Activated CD4-positive, alpha-beta T cell treated with anti-CD3 and anti-CD28 coated beads for 4 hours (primary cell): ENCODE measurements at regions not wholly inside any gene's neighbourhood (a gene's known extent, or its start where the extent isn't known, plus 50 kb on each side); places are given as distances from the start of the nearest gene placed in this dataset.

ENCODE experiments used
- DNase-seq, 2 donors: peaks; one replicate each; pipeline ENCODE4 v3.0.0-alpha.2; 2020

DNA sequence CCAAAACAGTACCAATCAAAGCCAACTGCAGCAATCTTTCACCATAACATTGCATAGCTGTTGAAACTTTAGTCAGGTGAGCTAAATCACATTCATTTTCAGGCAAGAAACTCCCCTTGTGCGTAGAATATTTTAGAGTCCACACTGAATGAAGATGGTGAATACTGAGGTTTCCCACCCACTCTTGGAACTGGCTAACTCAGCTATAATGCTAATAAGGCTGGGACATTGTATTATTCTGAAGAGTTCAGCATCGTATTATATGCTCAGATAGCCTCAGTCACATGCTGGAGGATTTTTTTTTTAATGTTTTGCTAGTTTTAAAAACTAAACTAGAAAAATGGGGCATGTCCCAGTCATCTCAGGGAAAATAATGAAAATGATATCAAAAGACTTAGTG lies 352.3 kb upstream of the FMN2 start:
- DNase-seq: no peak

- DNase-seq: no peak
Observed at GRCh38 chr1:239739919-239740318, 351.8 kb upstream of the FMN2 start.

DNA sequence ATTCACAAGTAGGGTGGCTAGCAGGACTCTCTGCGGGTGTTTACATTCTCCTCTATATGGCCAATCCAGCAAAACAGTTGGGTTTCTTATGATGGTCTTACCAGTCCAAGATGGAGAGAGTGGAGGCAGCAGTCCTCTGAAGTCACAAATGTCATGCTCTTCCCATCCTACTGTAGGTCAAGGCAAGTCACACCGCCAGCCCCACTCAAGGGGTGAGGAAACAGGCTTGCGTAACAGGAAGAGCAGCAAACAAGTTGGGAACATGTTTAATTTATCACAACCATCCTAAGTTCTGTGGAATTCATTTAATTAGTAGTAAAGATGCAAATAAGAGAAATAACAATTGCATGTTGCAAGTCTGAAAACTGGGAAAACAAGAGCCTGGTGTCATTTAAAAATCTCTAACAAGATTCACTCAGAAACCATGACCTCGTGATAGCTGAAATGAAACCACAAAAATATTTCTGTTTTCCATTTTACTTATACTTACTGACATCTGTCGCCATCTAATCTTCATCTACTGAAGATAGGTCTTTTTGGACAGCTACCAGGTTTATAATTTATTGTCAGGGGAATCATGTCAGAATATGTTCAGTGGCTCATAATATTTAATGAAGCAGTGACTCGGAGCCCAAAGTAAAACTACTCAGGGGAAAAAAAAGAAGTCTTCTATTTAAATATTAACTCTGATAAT lies 349.1 kb upstream of the FMN2 start:
- DNase-seq: no peak

GRCh38 chr1:239744851-239745250 lies 346.8 kb upstream of the FMN2 start:
- no peak for DNase-seq

DNA sequence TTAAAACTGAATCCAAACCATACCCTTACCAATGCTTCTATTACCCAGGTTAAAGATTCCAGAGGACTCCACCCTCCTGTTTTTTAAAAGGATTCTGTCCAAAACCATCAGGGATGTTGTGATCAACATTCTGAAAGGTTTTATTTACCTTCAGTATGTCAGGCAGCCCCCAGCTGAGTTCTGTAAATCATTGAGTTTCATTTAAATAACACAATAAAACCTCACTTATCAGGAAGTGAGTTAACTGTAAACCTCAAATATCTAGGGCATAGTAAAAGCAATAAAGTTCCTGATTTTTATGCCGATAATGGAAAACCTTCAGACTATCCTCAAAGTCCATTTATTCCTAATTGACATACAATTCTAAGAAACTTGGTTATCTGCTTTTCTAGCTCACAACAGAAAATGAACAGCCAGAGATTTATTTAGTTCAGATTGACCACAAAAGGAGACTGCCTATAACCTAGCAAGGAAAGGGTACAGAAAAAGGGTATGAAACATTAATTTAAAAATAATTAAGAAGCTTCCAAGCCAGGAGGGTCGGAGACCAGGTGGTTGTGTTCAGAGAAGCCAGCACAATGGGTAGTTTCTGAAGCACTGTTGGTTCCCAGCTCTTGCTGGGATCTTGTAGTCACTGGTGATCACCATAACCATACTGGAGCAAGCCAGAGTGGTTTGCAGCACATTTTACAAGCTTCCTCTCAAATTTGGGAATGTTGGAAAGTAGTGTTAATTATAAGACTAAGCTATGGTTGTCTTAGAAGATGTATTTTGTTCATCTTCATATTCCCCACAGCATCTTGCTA lies 336.4 kb upstream of the FMN2 start:
- DNase-seq: no peak

- no peak for DNase-seq
Observed at GRCh38 chr1:239757716-239758115, 334.0 kb upstream of the FMN2 start.

- no peak for DNase-seq
Observed at GRCh38 chr1:239758756-239759155, 332.9 kb upstream of the FMN2 start.

- no peak for DNase-seq
Observed at GRCh38 chr1:239761509-239761908, 330.2 kb upstream of the FMN2 start.

- DNase-seq: no peak
Observed at GRCh38 chr1:239763850-239764249, 327.8 kb upstream of the FMN2 start.

- DNase-seq: no peak
Observed at GRCh38 chr1:239764546-239764945, 327.1 kb upstream of the FMN2 start.

- DNase-seq: no peak
Observed at GRCh38 chr1:239765163-239765562, 326.5 kb upstream of the FMN2 start.

DNA sequence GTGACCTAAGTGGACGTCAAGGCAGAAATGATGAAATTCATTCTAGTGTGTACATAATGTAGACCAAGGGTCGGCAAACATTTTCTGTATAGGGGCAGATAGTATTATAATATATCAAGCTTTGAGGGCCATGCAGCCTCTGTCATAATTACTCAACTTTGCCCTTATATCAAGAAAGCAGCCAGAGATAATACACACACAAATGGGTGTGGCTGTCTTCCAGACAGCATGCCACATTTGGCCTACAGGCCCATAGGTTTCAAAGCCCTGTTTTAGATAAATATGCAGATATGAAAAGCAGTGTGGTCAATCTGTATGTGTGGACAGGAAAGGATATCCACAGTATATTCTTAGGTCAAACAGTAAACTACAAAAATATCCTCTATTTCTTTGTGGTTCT lies 320.1 kb upstream of the FMN2 start:
- DNase-seq: no peak

DNA sequence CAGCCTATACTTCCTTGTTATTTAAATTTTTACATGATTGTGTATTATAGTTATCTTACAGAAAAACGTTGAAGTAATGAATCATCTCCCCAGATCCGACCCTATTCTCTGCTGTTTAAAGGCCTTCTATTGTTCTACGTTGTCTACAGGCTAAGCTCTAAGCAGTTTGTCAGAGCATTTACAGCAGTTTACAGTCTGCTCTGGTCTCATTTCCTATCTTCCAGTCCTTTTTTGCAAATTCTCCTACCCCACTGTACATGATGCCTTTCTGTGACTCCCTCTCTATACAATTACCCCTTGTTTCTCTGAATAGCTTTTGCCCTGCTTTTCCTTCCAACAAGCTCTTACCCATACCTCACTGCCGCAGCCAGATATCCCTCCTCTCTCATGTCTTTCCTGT lies 319.2 kb upstream of the FMN2 start:
- no peak for DNase-seq

GRCh38 chr1:239775466-239775865 lies 316.2 kb upstream of the FMN2 start:
- no peak for DNase-seq

DNA sequence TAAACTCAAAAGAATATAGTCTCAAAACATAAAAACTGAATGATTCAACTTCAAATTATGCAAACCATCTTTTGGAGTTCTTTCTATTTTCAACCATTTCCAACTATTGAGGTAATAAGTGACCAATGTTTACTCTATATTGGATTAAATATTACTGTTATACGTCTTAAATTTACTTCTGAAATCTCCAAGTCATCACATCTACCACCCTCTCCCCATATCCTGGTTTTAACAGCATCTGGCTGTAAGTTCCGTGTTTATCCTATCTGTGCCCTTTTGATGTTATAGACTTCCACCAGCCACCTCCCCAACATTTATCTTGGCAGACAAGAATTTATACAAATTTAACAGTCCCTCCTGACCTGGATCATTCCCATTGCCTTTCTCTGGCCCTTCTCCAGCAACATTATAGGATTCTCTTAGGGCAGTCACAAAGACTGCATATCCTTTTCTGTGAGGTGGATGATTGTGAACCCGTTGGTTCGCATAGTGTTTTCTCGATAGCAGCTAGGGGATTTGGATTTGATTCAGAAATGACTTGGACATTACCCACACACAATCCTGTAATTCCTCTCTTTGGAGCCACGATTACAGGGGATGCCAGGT lies 313.4 kb upstream of the FMN2 start:
- no peak for DNase-seq

DNA sequence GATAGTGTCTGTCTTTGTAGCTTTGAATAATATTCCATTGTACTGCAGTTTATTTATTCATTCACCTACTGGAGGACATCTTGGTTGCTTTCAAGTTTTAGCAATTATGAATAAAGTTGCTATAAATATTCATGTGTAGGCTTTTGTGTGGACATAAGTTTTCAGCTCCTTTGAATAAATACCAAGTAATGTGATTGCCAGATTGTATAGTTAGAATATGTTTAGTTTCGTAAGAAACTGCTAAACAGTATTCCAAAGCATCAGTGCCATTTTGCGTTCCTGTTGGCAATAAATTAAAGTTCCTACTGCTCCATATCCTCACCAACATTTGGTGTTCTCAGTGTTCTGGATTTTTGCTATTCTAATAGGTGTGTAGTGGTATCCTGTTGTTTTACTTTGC lies 311.7 kb upstream of the FMN2 start:
- no peak for DNase-seq

- no peak for DNase-seq
Observed at GRCh38 chr1:239784896-239785295, 306.8 kb upstream of the FMN2 start.

- no peak for DNase-seq
Observed at GRCh38 chr1:239785576-239785975, 306.1 kb upstream of the FMN2 start.

DNA sequence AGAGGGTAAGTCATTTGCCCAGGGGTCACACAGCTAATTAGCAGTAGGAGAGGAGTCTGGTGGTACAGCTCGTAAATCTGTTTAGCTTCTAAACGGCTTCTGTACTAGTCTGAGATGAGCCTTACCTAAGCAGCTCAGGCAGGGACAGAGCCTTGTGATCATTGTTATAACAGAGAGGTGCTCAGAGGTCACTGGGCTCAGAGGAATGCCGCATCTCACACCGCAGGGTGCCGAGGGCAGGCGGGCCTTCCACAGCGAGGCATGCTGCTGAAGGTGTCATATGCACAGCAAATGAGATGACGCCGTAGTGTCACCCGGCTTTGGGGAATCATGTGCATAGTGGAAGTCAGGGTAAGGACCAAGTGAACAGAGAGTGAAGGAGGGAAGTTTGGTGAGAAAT lies 305.2 kb upstream of the FMN2 start:
- DNase-seq: no peak

DNA sequence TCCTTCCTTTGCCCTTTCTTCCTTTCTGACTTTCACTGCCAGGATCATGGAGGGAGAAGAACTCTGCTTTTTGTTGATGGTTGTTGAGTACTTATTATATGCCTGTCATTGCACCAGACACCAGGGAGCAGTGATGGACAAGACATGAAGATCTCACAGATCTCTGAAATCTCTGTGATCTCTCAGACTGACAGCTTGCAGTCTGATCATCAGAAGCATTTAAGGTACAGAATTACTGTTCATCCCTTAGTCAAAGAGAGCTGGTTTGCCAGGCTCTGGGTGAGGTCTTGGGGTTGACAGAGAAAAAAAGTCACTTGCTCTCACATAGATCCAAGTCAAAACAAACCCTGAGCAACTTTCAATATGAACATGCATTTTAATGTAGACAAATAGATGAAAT lies 299.5 kb upstream of the FMN2 start:
- no peak for DNase-seq

DNA sequence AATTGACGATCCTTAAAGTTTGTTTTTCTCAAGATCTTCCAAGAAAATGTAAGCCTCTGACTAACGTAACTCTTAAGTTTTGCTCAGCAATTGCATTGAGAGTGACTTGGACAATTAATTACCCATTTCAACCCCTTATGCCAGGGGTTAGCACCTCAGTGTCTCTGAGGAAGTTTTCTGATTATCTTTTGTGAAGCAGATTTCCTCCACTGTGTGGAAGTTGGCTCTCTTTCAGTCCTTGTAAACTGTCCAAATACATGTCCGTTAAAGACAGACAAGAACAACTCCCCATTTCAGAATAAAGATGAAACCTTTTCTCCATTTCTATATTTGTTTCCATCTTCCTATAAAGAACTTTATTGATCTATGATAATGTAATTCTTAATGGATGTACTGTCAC lies 296.4 kb upstream of the FMN2 start:
- DNase-seq: no peak

GRCh38 chr1:239799617-239800016 lies 292.1 kb upstream of the FMN2 start:
- DNase-seq: no peak

DNA sequence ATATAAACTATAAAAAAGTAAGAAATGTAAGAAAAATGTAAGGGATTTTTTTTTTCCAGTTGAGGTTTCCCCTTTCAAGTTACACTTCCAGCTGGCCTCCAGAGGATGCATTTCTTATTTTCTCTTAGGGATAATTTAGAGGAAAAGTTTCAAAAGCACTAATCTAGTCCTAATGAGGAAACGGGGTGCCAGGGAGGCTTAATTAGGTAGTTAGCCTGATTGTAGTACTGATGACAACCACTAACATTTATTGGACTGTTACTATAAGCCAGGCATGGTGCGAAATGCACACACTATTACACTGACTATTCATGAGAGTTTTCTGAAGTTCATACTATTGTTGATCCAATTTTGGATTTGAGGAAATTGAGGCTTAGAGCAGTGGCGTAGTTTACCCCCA lies 290.8 kb upstream of the FMN2 start:
- no peak for DNase-seq

DNA sequence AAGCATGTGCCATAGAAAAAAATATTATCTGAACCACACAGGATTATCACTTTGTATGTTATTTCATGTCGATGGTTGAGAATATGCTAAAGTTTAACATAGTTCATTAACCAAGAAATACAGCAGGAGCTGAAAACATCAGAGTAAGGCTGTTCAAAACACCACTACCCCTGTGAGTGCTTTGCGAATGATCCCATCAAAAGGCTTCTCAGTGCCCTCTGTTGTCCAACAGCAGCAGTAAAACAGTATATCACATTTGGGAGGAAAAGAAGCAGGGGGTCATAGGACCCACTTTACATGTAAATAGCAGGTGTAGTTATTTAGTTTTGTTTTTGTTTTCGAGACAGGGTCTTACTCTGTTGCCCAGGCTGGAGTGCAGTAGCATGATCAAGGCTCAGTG lies 289.4 kb upstream of the FMN2 start:
- no peak for DNase-seq
